BJ (cell line): ENCODE measurements at regions not wholly inside any gene's neighbourhood (a gene's known extent, or its start where the extent isn't known, plus 50 kb on each side); places are given as distances from the start of the nearest gene placed in this dataset.

ENCODE experiments used
- CTCF ChIA-PET: fragments of 350-600 bp; formaldehyde crosslinking; extraction: SDS; loops from one replicate; lab custom pipeline; 2021; ENCODE audit warnings: antibody characterized with exemption, inconsistent platforms; lab: Yijun Ruan, JAX
- POLR2A ChIA-PET: fragments of 300-600 bp; sonication (Branson Sonifier 250); formaldehyde crosslinking; extraction: SDS; loops from one replicate; lab custom pipeline; 2021; ENCODE audit warnings: antibody characterized with exemption; lab: Charles Lee
- DNase-seq: peaks from one replicate; pipeline ENCODE4 v3.0.0-alpha.2; 2011; ENCODE audit warnings: low read depth
- H3K27me3 ChIP-seq: 2 replicates; pipeline ENCODE4 v1.6.0; 2011; ENCODE audit warnings: low read length; ENCODE audit not compliant: control insufficient read depth, insufficient read depth
- H3K36me3 ChIP-seq: 2 replicates; pipeline ENCODE4 v1.5.1; 2011; ENCODE audit warnings: low read length; ENCODE audit not compliant: control insufficient read depth, insufficient read depth
- H3K4me3 ChIP-seq: 2 replicates; pipeline ENCODE4 v1.5.1; 2011; ENCODE audit warnings: low read depth, mild to moderate bottlenecking, control low read depth, low read length
- TF ChIP-seq, protein P1 (sequence below): IDR thresholded peaks from 2 replicates; pipeline ENCODE4 v1.5.1; 2011; ENCODE audit warnings: low read depth, mild to moderate bottlenecking, control low read depth, inconsistent platforms, low read length, moderate library complexity; ENCODE audit not compliant: insufficient read depth

DNA sequence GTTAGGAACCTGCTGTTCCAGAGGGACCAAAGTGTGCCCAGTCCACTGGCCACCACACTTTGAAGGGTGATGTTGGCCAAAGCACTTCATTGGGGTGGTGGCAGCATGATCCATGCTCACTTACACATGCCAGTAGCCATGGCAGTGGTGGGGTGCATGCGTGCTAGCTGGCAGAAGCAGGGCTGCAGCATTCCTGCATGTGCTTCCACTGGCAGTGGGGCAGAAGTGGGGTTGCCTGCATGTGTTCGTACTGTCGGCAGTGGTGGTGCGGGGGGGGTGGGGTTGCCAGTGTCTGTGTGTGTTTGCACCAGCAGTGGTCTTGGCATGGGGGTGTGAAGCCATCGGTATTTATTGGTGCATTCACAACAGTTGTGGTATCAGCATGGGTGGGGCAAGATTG lies 260.3 kb upstream of the ANKH start:
- no peak for DNase-seq
- CTCF ChIA-PET: no interaction called here
- no peaks in the 10 kb centered on the region for H3K36me3 ChIP-seq
- H3K4me3 ChIP-seq: no peak overlapping the region
- H3K27me3 ChIP-seq: no peaks in the 10 kb centered on the region
- POLR2A ChIA-PET: no interaction called here
- TF ChIP-seq, protein P1, sequence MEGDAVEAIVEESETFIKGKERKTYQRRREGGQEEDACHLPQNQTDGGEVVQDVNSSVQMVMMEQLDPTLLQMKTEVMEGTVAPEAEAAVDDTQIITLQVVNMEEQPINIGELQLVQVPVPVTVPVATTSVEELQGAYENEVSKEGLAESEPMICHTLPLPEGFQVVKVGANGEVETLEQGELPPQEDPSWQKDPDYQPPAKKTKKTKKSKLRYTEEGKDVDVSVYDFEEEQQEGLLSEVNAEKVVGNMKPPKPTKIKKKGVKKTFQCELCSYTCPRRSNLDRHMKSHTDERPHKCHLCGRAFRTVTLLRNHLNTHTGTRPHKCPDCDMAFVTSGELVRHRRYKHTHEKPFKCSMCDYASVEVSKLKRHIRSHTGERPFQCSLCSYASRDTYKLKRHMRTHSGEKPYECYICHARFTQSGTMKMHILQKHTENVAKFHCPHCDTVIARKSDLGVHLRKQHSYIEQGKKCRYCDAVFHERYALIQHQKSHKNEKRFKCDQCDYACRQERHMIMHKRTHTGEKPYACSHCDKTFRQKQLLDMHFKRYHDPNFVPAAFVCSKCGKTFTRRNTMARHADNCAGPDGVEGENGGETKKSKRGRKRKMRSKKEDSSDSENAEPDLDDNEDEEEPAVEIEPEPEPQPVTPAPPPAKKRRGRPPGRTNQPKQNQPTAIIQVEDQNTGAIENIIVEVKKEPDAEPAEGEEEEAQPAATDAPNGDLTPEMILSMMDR: no peak

DNA sequence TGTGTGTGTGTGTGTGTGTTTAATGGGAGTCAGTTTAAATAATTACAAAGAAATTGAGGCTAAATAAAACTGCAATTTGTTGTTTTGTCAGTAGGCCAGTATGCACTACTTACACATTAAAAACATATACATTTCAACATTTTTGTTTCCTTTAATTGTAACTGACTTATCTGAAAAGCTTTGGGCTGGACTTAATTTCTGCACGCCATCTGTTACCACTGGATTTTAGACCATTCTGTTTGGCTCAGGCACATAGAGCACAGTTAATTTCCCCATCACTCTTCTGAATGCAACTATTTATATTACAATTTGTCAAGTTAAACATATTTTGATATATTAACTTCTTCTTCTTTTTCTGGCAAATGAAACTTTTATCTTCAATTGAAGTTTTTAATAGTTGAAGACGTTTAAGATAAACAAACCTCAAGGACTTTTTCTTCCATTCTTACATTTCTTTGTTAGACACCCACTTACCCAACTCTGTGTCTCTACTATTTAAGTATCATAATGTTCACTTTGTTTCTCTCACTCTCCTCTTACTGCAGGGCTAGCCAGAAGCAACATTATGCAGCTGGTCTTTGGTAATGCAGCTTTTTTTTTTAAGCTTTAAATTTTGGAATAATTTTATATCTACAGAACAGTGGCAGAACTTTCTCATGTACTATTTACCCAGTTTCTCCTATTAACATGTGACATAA lies 253.4 kb upstream of the ANKH start:
- no peak overlapping the region for H3K4me3 ChIP-seq
- no peaks in the 10 kb centered on the region for H3K36me3 ChIP-seq
- DNase-seq: no peak
- ChIA-PET POLR2A (no interaction called here), CTCF (no interaction called here)
- TF ChIP-seq, protein P1: no peak
- no peaks in the 10 kb centered on the region for H3K27me3 ChIP-seq

DNA sequence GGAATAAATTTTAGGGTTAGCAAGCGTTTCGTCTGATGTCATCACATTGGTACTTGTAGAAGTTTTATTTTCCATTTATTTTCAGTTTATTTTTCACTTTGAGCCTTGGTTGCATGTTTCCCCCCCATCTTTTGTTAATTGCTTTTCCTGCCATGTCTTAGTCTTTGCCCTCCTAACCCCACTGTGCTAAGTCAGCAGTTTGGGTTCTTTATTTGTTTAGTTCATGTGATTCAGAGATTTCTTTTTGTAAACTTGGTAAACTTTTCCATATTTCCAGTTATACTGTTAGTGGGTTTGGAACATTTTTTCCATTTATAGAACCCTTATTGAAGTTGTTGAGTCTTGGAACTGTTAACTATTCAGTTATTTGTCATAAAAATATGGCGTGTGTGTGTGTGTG lies 252.9 kb upstream of the ANKH start:
- H3K27me3 ChIP-seq: no peaks in the 10 kb centered on the region
- CTCF ChIA-PET: no interaction called here
- no peaks in the 10 kb centered on the region for H3K36me3 ChIP-seq
- no peak for DNase-seq
- no peak overlapping the region for H3K4me3 ChIP-seq
- POLR2A ChIA-PET: no interaction called here
- TF ChIP-seq, protein P1: no peak

DNA sequence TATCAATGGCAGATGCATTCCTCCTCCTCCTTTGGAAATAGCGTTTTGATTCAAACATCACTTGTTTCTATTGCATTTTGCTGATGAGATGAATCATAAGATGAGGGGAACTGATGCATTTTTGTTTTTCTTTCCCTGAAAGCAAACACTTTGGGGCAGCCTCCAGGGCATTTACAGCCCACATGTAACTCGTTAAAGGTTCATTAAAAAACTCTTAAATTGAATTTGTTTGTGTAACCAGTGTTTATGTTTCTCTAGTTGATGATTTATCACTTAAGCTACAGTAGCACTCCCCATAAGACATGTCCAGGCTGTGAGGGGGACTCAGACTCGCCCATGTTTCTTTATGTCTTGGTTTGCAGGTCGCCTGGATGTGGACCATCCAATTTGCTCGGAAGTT lies 246.1 kb upstream of the ANKH start:
- TF ChIP-seq, protein P1: no peak
- ChIA-PET POLR2A (no interaction called here), CTCF (no interaction called here)
- no peaks in the 10 kb centered on the region for H3K36me3 ChIP-seq
- no peak for DNase-seq
- no peak overlapping the region for H3K4me3 ChIP-seq
- no peaks in the 10 kb centered on the region for H3K27me3 ChIP-seq

DNA sequence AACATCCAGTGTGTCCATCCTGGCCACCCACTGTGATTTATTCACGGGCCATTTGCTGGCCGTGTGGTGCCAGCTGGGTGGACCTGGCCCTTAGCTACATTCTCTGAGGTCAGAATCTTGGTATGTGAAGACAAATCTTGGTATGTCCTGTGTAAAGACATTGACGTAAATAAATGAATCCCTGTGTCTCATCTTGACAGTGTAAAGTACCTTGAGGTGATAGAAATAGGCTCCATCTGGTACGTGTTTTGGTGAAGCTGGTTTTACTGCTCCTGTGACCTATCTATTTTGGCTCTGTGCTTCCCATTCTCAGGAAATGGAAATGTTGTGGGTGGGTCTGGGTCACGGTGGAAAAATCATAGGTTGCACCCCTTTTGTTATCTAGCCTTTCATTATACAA lies 245.4 kb upstream of the ANKH start:
- Histone ChIP-seq H3K27me3 (0 out of 2 replicates have a peak, but pooled peaks cover 2% of the 10 kb centered on the region), H3K4me3 (no peak overlapping the region), H3K36me3 (no peaks in the 10 kb centered on the region)
- TF ChIP-seq, protein P1: no peak
- CTCF ChIA-PET: no interaction called here
- DNase-seq: no peak
- POLR2A ChIA-PET: no interaction called here
